Kidney epithelial cell (primary cell): ENCODE measurements at regions not wholly inside any gene's neighbourhood (a gene's known extent, or its start where the extent isn't known, plus 50 kb on each side); places are given as distances from the start of the nearest gene placed in this dataset.

Source experiments
- DNase-seq: peaks from one replicate; pipeline ENCODE4 v3.0.0-alpha.2; 2010; ENCODE audit warnings: low read depth
- H3K27me3 ChIP-seq: 2 replicates; pipeline ENCODE4 v1.6.0; 2011; ENCODE audit warnings: low read length; ENCODE audit not compliant: control insufficient read depth, insufficient read depth
- H3K36me3 ChIP-seq: 2 replicates; pipeline ENCODE4 v1.5.1; 2011; ENCODE audit warnings: low read length; ENCODE audit not compliant: control insufficient read depth, insufficient read depth
- H3K4me3 ChIP-seq: 2 replicates; pipeline ENCODE4 v1.5.1; 2011; ENCODE audit warnings: low read depth, mild to moderate bottlenecking, control low read depth, low read length
- TF ChIP-seq, protein P1 (sequence below): IDR thresholded peaks from 2 replicates; pipeline ENCODE4 v1.5.1; 2011; ENCODE audit warnings: mild to moderate bottlenecking, moderate library complexity, low read length, control low read depth, inconsistent platforms; ENCODE audit not compliant: insufficient read depth, poor library complexity, severe bottlenecking

DNA sequence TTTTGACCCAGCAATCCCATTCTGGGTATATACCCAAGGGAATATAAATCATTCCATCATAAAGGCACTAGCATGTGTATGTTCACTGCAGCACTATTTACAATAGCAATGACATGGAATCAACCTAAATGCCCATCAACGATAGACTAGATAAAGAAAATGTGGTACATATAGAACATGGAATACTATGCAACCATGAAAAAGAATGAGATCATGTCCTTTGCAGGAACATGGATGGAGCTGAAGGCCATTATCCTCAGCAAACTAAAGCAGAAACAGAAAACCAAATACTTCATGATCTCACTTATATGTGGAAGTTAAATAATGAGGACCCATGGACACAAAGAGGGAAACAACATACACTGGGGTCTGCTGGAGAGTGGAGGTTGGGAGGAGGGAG lies 58.0 kb upstream of the STARD3NL start:
- H3K27me3 ChIP-seq: no peaks in the 10 kb centered on the region
- TF ChIP-seq, protein P1, sequence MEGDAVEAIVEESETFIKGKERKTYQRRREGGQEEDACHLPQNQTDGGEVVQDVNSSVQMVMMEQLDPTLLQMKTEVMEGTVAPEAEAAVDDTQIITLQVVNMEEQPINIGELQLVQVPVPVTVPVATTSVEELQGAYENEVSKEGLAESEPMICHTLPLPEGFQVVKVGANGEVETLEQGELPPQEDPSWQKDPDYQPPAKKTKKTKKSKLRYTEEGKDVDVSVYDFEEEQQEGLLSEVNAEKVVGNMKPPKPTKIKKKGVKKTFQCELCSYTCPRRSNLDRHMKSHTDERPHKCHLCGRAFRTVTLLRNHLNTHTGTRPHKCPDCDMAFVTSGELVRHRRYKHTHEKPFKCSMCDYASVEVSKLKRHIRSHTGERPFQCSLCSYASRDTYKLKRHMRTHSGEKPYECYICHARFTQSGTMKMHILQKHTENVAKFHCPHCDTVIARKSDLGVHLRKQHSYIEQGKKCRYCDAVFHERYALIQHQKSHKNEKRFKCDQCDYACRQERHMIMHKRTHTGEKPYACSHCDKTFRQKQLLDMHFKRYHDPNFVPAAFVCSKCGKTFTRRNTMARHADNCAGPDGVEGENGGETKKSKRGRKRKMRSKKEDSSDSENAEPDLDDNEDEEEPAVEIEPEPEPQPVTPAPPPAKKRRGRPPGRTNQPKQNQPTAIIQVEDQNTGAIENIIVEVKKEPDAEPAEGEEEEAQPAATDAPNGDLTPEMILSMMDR: no peak
- no peak overlapping the region for H3K4me3 ChIP-seq
- no peak for DNase-seq
- no peaks in the 10 kb centered on the region for H3K36me3 ChIP-seq

DNA sequence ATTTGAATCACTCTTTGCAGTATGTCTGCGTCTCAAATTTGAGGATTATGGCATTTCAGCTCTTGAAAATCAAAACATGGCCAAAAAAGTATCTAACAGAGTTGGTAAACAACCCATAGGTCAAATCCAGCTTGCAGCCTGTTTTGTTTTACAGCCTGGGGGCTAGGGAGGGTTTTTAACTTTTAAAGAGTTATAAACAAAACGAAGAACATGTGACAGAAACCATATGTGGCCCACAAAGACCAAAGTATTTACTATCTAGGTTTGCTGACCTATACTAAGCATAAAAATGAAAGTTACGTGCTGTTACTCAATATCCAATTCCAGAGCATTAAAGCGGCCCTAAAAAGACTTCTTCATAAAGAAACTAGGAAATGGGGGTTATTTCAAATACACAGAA lies 55.5 kb upstream of the STARD3NL start:
- DNase-seq: no peak
- H3K4me3 ChIP-seq: no peak overlapping the region
- no peaks in the 10 kb centered on the region for H3K27me3 ChIP-seq
- TF ChIP-seq, protein P1: no peak
- H3K36me3 ChIP-seq: no peaks in the 10 kb centered on the region

DNA sequence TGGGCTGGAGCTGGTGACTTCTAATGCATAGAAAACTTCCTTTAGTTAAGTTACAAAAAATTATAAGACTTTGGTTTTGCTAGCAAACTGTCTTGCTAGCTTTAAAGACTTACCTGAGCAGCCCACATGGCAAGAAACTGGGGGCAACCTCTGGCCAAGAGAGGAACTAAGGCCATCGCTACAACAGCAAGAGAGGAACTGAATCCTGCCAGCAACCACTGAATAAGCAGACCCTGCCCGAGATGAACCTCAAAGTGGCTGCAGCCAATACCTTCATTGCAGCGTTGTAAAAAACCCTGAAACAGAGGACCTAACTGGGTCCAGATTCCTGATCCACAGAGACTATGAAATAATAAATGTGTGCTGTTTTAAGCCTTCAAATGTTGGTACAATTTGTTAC lies 54.6 kb upstream of the STARD3NL start:
- no peak overlapping the region for H3K4me3 ChIP-seq
- TF ChIP-seq, protein P1: no peak
- no peaks in the 10 kb centered on the region for H3K36me3 ChIP-seq
- H3K27me3 ChIP-seq: no peaks in the 10 kb centered on the region
- no peak for DNase-seq

DNA sequence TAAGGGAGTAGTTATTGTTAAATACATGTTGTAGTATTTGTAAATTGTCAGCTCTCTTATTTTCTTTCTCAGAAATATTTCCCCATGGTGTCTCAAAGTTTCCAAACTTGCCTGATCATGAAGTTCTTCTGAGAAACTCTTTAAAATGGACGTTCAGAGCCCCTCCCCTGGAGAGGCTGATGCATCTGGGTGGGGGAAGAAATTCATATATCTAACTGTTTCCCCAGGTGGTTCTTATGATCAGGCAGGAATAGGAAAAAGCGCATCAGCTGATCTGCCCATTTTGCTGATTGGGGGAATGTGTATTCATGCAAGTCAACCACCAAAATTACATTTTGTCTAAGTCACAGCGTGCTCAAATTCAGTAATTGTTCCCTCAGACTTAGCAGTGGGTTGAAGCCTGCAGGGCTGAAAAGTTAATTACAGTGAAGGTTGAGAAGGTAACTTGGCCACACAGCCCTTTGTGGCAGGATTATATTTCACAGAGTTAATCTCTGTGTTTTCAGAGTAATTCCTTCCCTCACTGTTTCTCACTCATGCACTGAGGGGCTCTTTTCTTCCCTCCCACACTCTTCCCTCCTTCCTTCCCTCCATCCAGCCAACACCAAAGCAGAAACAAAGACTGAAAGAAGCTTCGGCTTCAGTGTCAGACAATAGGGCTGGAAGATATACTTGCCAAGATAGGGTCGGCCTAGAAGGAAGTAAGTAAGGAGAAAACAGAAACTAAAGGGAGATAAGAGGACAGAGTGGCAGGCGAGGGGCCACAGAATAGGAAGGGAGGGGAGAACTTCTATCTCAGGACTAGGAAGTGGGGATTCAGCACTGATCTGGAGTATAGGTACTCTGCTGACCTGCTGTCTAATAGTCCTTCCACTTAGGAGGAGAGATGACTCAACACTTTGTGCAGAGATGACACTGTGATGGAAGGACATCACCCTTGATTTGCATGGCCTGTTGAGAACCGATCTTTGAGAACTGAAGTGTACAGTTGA lies 50.5 kb upstream of the STARD3NL start:
- no peaks in the 10 kb centered on the region for H3K27me3 ChIP-seq
- H3K36me3 ChIP-seq: no peaks in the 10 kb centered on the region
- TF ChIP-seq, protein P1: no peak
- no peak overlapping the region for H3K4me3 ChIP-seq
- no peak for DNase-seq
